ENCODE measurements at regions not wholly inside any gene's neighbourhood (a gene's known extent, or its start where the extent isn't known, plus 50 kb on each side); places are given as distances from the start of the nearest gene placed in this dataset.

DNA sequence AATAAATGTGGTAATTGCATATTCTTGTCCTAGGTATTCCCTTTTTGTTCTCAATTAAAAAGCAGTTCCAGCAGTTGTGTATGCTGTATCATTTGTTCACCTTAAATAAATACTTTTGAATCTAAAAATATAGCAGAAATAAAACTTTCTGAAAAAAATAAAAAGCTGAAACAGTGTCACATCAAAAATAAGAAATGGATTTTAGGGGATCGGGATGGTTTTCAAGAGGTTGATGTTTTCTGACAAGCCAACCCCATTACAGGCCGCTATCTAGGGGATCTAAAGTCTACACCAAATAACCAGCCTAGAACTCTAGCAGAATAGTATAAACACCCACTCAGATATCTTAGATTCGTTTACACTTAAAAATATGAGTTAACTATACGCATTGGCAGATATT lies 95.4 kb upstream of the MAML3 start:
- no peak overlapping the region for H3K9ac ChIP-seq (ENCODE audit: insufficient read length)
- no peak overlapping the region for H3K27ac ChIP-seq
- H3K36me3 ChIP-seq (ENCODE audit: insufficient read depth, low read length) = no peaks in the 10 kb centered on the region
- TF ChIP-seq POLR2AphosphoS5 (IDR thresholded peaks at IDR 0.05; ENCODE audit: borderline replicate concordance, low read depth, low read length) (no peak), FOXP2 (optimal IDR thresholded peaks at IDR 0.05; ENCODE audit: control extremely low read depth, extremely low read length, insufficient read depth) (no peak), EZH2 (IDR thresholded peaks at IDR 0.05) (no peak)
- no peaks in the 10 kb centered on the region for H3K9me3 ChIP-seq (ENCODE audit: low read depth, low read length)
- no peak overlapping the region for H3K4me3 ChIP-seq
- DNase-seq (ENCODE audit: low read depth, low spot score) = no peak

DNA sequence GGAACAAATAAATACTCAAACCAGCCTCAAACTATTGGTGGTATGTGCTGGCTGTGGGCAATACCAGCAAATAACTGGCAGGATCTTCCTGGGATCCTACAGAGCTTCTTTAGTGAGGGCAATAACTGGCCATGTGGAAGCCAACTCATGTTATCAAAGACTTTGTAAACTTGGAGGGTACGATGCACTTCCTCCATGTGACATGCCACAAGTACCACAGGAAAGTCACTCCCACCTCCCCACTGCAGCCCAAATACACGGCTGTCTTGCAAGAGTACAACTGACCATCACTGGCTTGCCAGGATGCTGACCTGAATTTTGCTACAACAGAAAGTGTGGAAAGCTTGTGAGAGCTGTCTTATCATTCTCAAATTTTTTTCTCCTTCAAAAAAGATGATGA lies 93.3 kb upstream of the MAML3 start:
- no peak overlapping the region for H3K27ac ChIP-seq
- no peak overlapping the region for H3K9ac ChIP-seq (ENCODE audit: insufficient read length)
- H3K9me3 ChIP-seq (ENCODE audit: low read depth, low read length) = no peaks in the 10 kb centered on the region
- no peak for DNase-seq (ENCODE audit: low read depth, low spot score)
- no peak overlapping the region for H3K4me3 ChIP-seq
- no peaks in the 10 kb centered on the region for H3K36me3 ChIP-seq (ENCODE audit: insufficient read depth, low read length)
- TF ChIP-seq EZH2 (IDR thresholded peaks at IDR 0.05) = no peak
- no peak for TF ChIP-seq POLR2AphosphoS5 (IDR thresholded peaks at IDR 0.05; ENCODE audit: borderline replicate concordance, low read depth, low read length)
- no peak for TF ChIP-seq FOXP2 (optimal IDR thresholded peaks at IDR 0.05; ENCODE audit: control extremely low read depth, extremely low read length, insufficient read depth)

- Histone ChIP-seq H3K36me3 (ENCODE audit: insufficient read depth, low read length) (no peaks in the 10 kb centered on the region), H3K9ac (ENCODE audit: insufficient read length) (no peak overlapping the region), H3K27ac (no peak overlapping the region), H3K9me3 (ENCODE audit: low read depth, low read length) (no peaks in the 10 kb centered on the region), H3K4me3 (no peak overlapping the region)
- TF ChIP-seq POLR2AphosphoS5 (IDR thresholded peaks at IDR 0.05; ENCODE audit: borderline replicate concordance, low read depth, low read length) = no peak
- no peak for TF ChIP-seq FOXP2 (optimal IDR thresholded peaks at IDR 0.05; ENCODE audit: control extremely low read depth, extremely low read length, insufficient read depth)
- TF ChIP-seq EZH2 (IDR thresholded peaks at IDR 0.05) = no peak
- no peak for DNase-seq (ENCODE audit: low read depth, low spot score)
These were observed 92.2 kb upstream of the MAML3 start for GRCh38 chr4:140246216-140246615.

- TF ChIP-seq EZH2 (IDR thresholded peaks at IDR 0.05) (no peak), FOXP2 (optimal IDR thresholded peaks at IDR 0.05; ENCODE audit: control extremely low read depth, extremely low read length, insufficient read depth) (no peak), POLR2AphosphoS5 (IDR thresholded peaks at IDR 0.05; ENCODE audit: borderline replicate concordance, low read depth, low read length) (no peak)
- no peak overlapping the region for H3K27ac ChIP-seq
- no peak overlapping the region for H3K4me3 ChIP-seq
- H3K9me3 ChIP-seq (ENCODE audit: low read depth, low read length) = no peaks in the 10 kb centered on the region
- no peak for DNase-seq (ENCODE audit: low read depth, low spot score)
- no peaks in the 10 kb centered on the region for H3K36me3 ChIP-seq (ENCODE audit: insufficient read depth, low read length)
- no peak overlapping the region for H3K9ac ChIP-seq (ENCODE audit: insufficient read length)
These were observed 90.3 kb upstream of the MAML3 start for GRCh38 chr4:140244328-140244727.

GRCh38 chr4:140243278-140243753 lies 89.3 kb upstream of the MAML3 start:
- H3K4me3 ChIP-seq = peak overlapping the region; percentile 8
- H3K36me3 ChIP-seq (ENCODE audit: insufficient read depth, low read length) = no peaks in the 10 kb centered on the region
- H3K9ac ChIP-seq (ENCODE audit: insufficient read length) = peak overlapping the region; percentile 21
- DNase-seq (ENCODE audit: low read depth, low spot score) = no peak
- no peaks in the 10 kb centered on the region for H3K9me3 ChIP-seq (ENCODE audit: low read depth, low read length)
- H3K27ac ChIP-seq = peak overlapping the region; percentile 54
- TF ChIP-seq POLR2AphosphoS5 (IDR thresholded peaks at IDR 0.05; ENCODE audit: borderline replicate concordance, low read depth, low read length) = peak; percentile 61
- TF ChIP-seq FOXP2 (optimal IDR thresholded peaks at IDR 0.05; ENCODE audit: control extremely low read depth, extremely low read length, insufficient read depth) = no peak
- TF ChIP-seq EZH2 (IDR thresholded peaks at IDR 0.05) = no peak

DNA sequence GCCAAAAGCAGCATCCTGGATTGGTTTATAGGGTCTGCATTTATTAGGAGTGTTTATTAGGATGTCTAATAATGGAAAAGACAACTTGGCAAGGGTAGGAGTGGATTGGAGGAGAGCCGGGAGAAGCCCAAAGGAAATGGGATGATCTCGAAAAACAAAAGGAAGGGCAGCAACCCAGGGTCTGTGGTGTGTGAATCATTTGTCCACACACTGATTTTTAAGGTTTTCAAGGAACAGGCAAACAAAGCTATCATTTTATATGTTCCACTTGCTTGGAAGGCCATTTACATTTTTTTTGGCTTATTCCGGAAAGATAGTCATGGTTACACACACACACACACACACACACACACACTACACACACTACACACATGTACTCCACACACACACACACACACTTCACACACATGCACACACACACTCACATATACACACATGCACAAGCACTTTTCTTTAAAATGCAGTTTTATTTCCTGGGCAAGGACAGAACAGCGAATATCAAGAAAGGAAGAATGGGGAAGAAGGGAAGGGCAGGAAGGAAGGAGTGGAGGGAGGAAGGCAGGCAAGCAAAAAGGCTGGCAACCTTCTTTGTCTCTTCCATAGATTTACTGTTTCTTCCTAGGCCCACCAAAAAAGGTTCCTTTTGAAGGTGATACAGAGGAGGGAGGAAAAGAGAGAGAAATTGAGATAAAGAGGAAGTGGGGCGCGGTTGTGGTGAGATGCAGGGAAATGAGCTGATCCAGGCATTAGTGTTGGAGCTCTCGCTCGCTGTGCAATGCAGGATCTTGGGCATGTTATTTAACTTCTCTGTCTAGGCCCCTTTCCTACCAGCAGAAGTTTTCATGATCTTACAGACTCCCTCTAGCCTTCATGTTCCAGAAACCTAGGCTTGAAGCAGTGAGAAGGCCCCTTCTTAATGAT lies 88.6 kb upstream of the MAML3 start:
- TF ChIP-seq FOXP2 (optimal IDR thresholded peaks at IDR 0.05; ENCODE audit: control extremely low read depth, extremely low read length, insufficient read depth) (no peak), POLR2AphosphoS5 (IDR thresholded peaks at IDR 0.05; ENCODE audit: borderline replicate concordance, low read depth, low read length) (no peak), EZH2 (IDR thresholded peaks at IDR 0.05) (no peak)
- peak overlapping the region; percentile 54 for H3K27ac ChIP-seq

DNA sequence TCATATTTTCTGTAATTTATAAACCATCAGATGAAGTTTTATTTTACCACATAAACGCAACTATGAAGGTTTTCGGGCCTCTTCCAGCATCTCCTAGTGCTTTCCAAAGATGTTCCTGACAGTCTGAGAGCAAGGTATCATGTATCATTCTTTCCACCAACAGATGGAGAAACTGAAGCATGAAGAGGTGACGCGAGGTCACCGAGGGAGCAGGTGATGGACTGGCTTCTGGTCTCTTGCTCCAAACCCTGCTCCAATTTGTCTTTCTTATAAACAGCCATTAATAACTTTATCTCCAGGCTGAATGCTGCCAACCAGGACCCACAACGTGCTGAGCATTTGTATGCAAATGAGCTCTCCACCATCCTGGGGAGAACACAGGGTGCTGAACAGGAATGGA lies 86.3 kb upstream of the MAML3 start:
- Histone ChIP-seq H3K9me3 (ENCODE audit: low read depth, low read length) (no peaks in the 10 kb centered on the region), H3K36me3 (ENCODE audit: insufficient read depth, low read length) (no peaks in the 10 kb centered on the region), H3K4me3 (no peak overlapping the region), H3K9ac (ENCODE audit: insufficient read length) (no peak overlapping the region), H3K27ac (no peak overlapping the region)
- TF ChIP-seq FOXP2 (optimal IDR thresholded peaks at IDR 0.05; ENCODE audit: control extremely low read depth, extremely low read length, insufficient read depth) = no peak
- TF ChIP-seq POLR2AphosphoS5 (IDR thresholded peaks at IDR 0.05; ENCODE audit: borderline replicate concordance, low read depth, low read length) = no peak
- TF ChIP-seq EZH2 (IDR thresholded peaks at IDR 0.05) = no peak
- no peak for DNase-seq (ENCODE audit: low read depth, low spot score)

More for the DNA sequence above, 88.6 kb upstream of the MAML3 start:
- no peak for DNase-seq (ENCODE audit: low read depth, low spot score)
- Histone ChIP-seq H3K4me3 (peak overlapping the region; percentile 8), H3K9ac (ENCODE audit: insufficient read length) (peak overlapping the region; percentile 21), H3K36me3 (ENCODE audit: insufficient read depth, low read length) (no peaks in the 10 kb centered on the region), H3K9me3 (ENCODE audit: low read depth, low read length) (no peaks in the 10 kb centered on the region)

DNA sequence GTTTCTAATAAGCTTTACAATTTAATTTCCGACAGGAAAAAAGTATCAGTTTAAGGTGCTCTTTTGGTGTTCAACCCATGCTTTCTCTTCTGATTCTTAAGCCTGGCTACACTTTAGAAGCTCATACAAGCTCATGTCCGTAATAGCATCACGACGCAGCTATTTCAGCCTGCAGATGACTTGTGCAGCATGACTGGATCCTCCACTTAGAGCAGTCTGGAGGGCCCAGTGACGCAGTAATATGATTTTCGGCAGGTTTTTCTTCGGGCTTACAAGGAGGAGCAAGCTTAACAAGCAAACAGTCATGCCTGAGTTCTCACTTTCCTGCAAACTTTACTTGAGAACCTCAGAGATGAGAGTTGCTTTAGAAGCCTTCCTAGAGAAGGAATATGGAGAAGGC lies 85.3 kb upstream of the MAML3 start:
- no peak for DNase-seq (ENCODE audit: low read depth, low spot score)
- Histone ChIP-seq H3K27ac (no peak overlapping the region), H3K9me3 (ENCODE audit: low read depth, low read length) (no peaks in the 10 kb centered on the region), H3K4me3 (no peak overlapping the region), H3K9ac (ENCODE audit: insufficient read length) (no peak overlapping the region), H3K36me3 (ENCODE audit: insufficient read depth, low read length) (no peaks in the 10 kb centered on the region)
- TF ChIP-seq EZH2 (IDR thresholded peaks at IDR 0.05) (no peak), FOXP2 (optimal IDR thresholded peaks at IDR 0.05; ENCODE audit: control extremely low read depth, extremely low read length, insufficient read depth) (no peak), POLR2AphosphoS5 (IDR thresholded peaks at IDR 0.05; ENCODE audit: borderline replicate concordance, low read depth, low read length) (no peak)

Measured in SK-N-MC (cell line).